Activated B cell treated with CpG ODN at 0.5 μM for 24 hours (primary cell): ENCODE measurements at regions not wholly inside any gene's neighbourhood (a gene's known extent, or its start where the extent isn't known, plus 50 kb on each side); places are given as distances from the start of the nearest gene placed in this dataset.

Source experiments
- ATAC-seq: fragments of 200-7000 bp; cut with Tn5 transposase; one replicate; pipeline ENCODE4 v1.10.0; 2021; ENCODE audit warnings: low read depth, mild to moderate bottlenecking, moderate library complexity
- CTCF ChIA-PET: fragments of 350-600 bp; sonication (Branson Sonifier 250); formaldehyde crosslinking; loops from one replicate; lab custom pipeline; 2021; ENCODE audit warnings: antibody characterized with exemption; lab: Charles Lee
- POLR2A ChIA-PET: fragments of 350-600 bp; sonication (Branson Sonifier 250); formaldehyde crosslinking; loops from one replicate; lab custom pipeline; 2021; ENCODE audit warnings: antibody characterized with exemption; lab: Charles Lee
- DNase-seq: peaks from one replicate; pipeline ENCODE4 v3.0.0; 2022
- H3K27ac Mint-ChIP-seq: one replicate; pipeline ENCODE4 v1.8.0; 2020; ENCODE audit warnings: mixed read lengths
- H3K27me3 Mint-ChIP-seq: one replicate; pipeline ENCODE4 v1.8.0; 2021; ENCODE audit warnings: mixed read lengths
- H3K36me3 Mint-ChIP-seq: one replicate; pipeline ENCODE4 v1.8.0; 2021; ENCODE audit warnings: low read depth, mixed read lengths
- H3K4me1 Mint-ChIP-seq: one replicate; pipeline ENCODE4 v1.8.0; 2021; ENCODE audit warnings: mixed read lengths
- H3K4me3 Mint-ChIP-seq: one replicate; pipeline ENCODE4 v1.8.0; 2020; ENCODE audit warnings: mild to moderate bottlenecking, mixed read lengths
- H3K9me3 Mint-ChIP-seq: one replicate; pipeline ENCODE4 v1.8.0; 2020; ENCODE audit warnings: mixed read lengths
- intact Hi-C: fragments of 100-400 bp; cut with micrococcal nuclease; formaldehyde crosslinking; loops from one replicate; pipeline ENCODE4 v1.15.1; 2024
- TF ChIP-seq, protein P1 (sequence below): fragments of 200-600 bp; IDR thresholded peaks from one replicate; pipeline ENCODE4 v1.8.0; 2022; ENCODE audit warnings: antibody characterized with exemption, mild to moderate bottlenecking

DNA sequence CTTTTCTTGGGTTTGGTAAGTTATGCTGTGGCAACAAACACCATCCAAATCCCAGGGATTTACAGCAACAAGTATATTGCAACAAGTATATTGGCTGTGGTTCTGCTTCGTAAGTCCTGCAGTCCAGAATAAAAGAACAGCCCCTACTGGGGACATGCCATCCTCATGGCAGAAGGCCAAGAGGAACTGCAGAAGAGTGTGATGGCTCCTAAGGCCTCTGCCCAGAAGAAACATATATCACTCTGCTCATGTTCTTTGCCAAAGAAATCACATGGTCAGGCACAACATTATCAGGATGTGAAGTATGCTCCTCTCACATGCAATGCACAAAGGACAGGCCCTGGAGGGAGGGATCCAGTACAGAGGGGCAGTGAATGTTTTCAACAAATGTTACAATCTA, 159.6 kb upstream of the TAS2R1 start:
- TF ChIP-seq, protein P1, sequence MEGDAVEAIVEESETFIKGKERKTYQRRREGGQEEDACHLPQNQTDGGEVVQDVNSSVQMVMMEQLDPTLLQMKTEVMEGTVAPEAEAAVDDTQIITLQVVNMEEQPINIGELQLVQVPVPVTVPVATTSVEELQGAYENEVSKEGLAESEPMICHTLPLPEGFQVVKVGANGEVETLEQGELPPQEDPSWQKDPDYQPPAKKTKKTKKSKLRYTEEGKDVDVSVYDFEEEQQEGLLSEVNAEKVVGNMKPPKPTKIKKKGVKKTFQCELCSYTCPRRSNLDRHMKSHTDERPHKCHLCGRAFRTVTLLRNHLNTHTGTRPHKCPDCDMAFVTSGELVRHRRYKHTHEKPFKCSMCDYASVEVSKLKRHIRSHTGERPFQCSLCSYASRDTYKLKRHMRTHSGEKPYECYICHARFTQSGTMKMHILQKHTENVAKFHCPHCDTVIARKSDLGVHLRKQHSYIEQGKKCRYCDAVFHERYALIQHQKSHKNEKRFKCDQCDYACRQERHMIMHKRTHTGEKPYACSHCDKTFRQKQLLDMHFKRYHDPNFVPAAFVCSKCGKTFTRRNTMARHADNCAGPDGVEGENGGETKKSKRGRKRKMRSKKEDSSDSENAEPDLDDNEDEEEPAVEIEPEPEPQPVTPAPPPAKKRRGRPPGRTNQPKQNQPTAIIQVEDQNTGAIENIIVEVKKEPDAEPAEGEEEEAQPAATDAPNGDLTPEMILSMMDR = no peak
- Mint-ChIP-seq H3K4me3 (no peak overlapping the region), H3K36me3 (no peaks in the 10 kb centered on the region), H3K4me1 (no peaks in the 10 kb centered on the region), H3K27ac (no peak overlapping the region), H3K27me3 (no peaks in the 10 kb centered on the region), H3K9me3 (no peaks in the 10 kb centered on the region)
- intact Hi-C loops = no loop called here
- CTCF ChIA-PET = no interaction called here
- no peak for DNase-seq
- ATAC-seq = no peak
- POLR2A ChIA-PET = no interaction called here

DNA sequence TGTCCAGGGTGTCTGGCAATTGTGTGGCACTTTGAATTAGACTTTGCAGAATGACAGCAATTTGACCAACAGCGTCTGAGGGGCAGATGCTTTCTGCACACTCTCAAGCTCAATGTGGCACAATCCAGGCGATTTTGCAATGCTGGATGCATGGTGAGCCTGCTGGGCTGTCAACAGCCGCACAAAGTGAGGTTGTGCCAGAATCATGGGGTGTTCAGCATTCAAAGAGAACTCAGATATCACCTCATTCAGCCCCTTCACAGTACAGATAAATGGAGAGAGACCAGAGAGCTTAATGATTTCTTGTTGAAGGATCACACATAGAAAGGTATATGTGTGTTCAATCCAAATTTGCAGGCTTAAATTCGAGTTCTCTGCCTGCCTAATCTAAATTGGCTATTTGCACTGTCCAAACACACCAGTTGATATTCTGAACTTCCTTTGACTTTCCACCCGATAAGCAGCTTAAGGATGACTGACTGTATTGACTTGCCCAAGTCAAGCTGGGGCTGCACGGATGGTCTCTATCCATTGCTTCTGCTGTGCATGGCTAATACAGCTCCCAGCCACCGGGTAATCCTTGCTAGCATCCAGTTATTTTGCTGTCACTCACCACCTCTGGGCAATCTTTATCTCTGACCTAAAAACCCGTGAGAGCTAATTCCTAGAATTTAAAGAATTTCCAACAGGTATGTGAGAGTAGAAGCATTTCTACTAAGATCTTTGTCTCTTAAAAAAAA, 157.9 kb upstream of the TAS2R1 start:
- intact Hi-C loops = no loop called here
- H3K9me3 Mint-ChIP-seq = no peaks in the 10 kb centered on the region
- ChIA-PET CTCF (no interaction called here), POLR2A (no interaction called here)
- no peaks in the 10 kb centered on the region for H3K27me3 Mint-ChIP-seq
- H3K4me3 Mint-ChIP-seq = no peak overlapping the region
- no peaks in the 10 kb centered on the region for H3K36me3 Mint-ChIP-seq
- TF ChIP-seq, protein P1 = no peak
- H3K4me1 Mint-ChIP-seq = no peaks in the 10 kb centered on the region
- ATAC-seq = no peak
- DNase-seq = no peak
- no peak overlapping the region for H3K27ac Mint-ChIP-seq

GRCh38 chr5:9786380-9787360, 156.5 kb upstream of the TAS2R1 start:
- TF ChIP-seq, protein P1 = no peak
- Mint-ChIP-seq H3K9me3 (no peaks in the 10 kb centered on the region), H3K27ac (no peak overlapping the region), H3K4me3 (no peak overlapping the region), H3K36me3 (no peaks in the 10 kb centered on the region), H3K4me1 (no peaks in the 10 kb centered on the region), H3K27me3 (no peaks in the 10 kb centered on the region)
- intact Hi-C loops = no loop called here
- ChIA-PET CTCF (no interaction called here), POLR2A (no interaction called here)
- DNase-seq = no peak
- ATAC-seq = no peak

DNA sequence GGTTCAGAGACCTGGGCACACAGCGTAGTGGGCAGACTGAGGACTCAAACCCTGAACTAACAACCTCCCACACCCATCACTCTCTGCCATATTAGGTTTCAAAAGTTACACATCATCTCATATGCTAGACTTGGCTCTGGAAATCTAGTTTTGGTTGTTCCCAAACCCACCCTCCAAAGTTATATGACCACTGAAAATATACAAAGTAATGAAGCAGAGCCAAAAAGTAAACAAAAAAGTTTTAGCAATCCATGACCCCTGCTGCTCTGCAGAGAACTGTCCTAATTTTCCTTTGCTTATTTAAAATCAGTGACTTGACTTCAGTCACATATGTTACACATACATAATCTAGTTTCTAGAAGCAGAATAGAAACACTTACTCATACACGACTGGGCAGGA, 155.6 kb upstream of the TAS2R1 start:
- CTCF ChIA-PET = no interaction called here
- TF ChIP-seq, protein P1 = no peak
- no peak overlapping the region for H3K27ac Mint-ChIP-seq

GRCh38 chr5:9784231-9784630, 154.1 kb upstream of the TAS2R1 start:
- TF ChIP-seq, protein P1 = no peak
- CTCF ChIA-PET = no interaction called here
- Mint-ChIP-seq H3K36me3 (no peaks in the 10 kb centered on the region), H3K27ac (no peak overlapping the region), H3K4me1 (no peaks in the 10 kb centered on the region), H3K27me3 (no peaks in the 10 kb centered on the region), H3K4me3 (no peak overlapping the region), H3K9me3 (peaks cover 5% of the 10 kb centered on the region)
- DNase-seq = no peak
- intact Hi-C loops = no loop called here
- no peak for ATAC-seq
- POLR2A ChIA-PET = no interaction called here

More for the DNA sequence above, 155.6 kb upstream of the TAS2R1 start:
- POLR2A ChIA-PET = no interaction called here
- no peaks in the 10 kb centered on the region for H3K27me3 Mint-ChIP-seq
- intact Hi-C loops = no loop called here
- no peak for DNase-seq
- H3K4me3 Mint-ChIP-seq = no peak overlapping the region
- no peaks in the 10 kb centered on the region for H3K4me1 Mint-ChIP-seq
- peaks cover 5% of the 10 kb centered on the region for H3K9me3 Mint-ChIP-seq
- no peaks in the 10 kb centered on the region for H3K36me3 Mint-ChIP-seq
- ATAC-seq = no peak
